ENCODE measurements at regions not wholly inside any gene's neighbourhood (a gene's known extent, or its start where the extent isn't known, plus 50 kb on each side); places are given as distances from the start of the nearest gene placed in this dataset.

GRCh38 chr2:37587817-37588216, 83.6 kb downstream of the CDC42EP3 start:
- Mint-ChIP-seq H3K4me3 (no peak overlapping the region), H3K27me3 (ENCODE audit: low read depth) (no peaks in the 10 kb centered on the region), H3K4me1 (ENCODE audit: low read depth) (peaks cover 79% of the 10 kb centered on the region), H3K27ac (no peak overlapping the region), H3K36me3 (ENCODE audit: low read depth) (no peaks in the 10 kb centered on the region), H3K9me3 (ENCODE audit: insufficient read depth) (no peaks in the 10 kb centered on the region)
- CTCF ChIA-PET, result interaction anchor here (1.2 to 3.7 kb wide), 5 partner anchors 12 to 304 kb away, joined by 3 to 17 read pairs (median 4); no protein-coding TSS in a partner anchor
- POLR2A ChIA-PET, result interaction anchor here (1.7 kb wide), 1 partner anchor 13 kb away, joined by 8 read pairs; no protein-coding TSS in a partner anchor
- no peak for DNase-seq
- no peak for ATAC-seq

- H3K4me1 Mint-ChIP-seq (ENCODE audit: low read depth), result peaks cover 73% of the 10 kb centered on the region
- H3K4me3 Mint-ChIP-seq, result no peak overlapping the region
- ChIA-PET POLR2A (interaction anchor here (1.7 to 2.6 kb wide), 2 partner anchors 11 to 12 kb away, joined by 8 to 9 read pairs; no protein-coding TSS in a partner anchor), CTCF (interaction anchor here (1.2 to 3.7 kb wide), 3 partner anchors 11 to 303 kb away, joined by 3 to 17 read pairs (median 7); no protein-coding TSS in a partner anchor)
- DNase-seq (no peak), ATAC-seq (no peak)
- H3K27me3 Mint-ChIP-seq (ENCODE audit: low read depth), result no peaks in the 10 kb centered on the region
- H3K27ac Mint-ChIP-seq, result no peak overlapping the region
- H3K9me3 Mint-ChIP-seq (ENCODE audit: insufficient read depth), result no peaks in the 10 kb centered on the region
- H3K36me3 Mint-ChIP-seq (ENCODE audit: low read depth), result no peaks in the 10 kb centered on the region
Observed at GRCh38 chr2:37588316-37588777, 83.1 kb downstream of the CDC42EP3 start.

GRCh38 chr2:37589298-37589697, 82.1 kb downstream of the CDC42EP3 start:
- DNase-seq (no peak), ATAC-seq (no peak)
- Mint-ChIP-seq H3K4me1 (ENCODE audit: low read depth) (peaks cover 64% of the 10 kb centered on the region), H3K4me3 (no peak overlapping the region), H3K9me3 (ENCODE audit: insufficient read depth) (no peaks in the 10 kb centered on the region), H3K27me3 (ENCODE audit: low read depth) (no peaks in the 10 kb centered on the region), H3K27ac (no peak overlapping the region), H3K36me3 (ENCODE audit: low read depth) (no peaks in the 10 kb centered on the region)
- POLR2A ChIA-PET, result interaction anchor here (2.6 kb wide), 1 partner anchor 10 kb away, joined by 9 read pairs; no protein-coding TSS in a partner anchor
- CTCF ChIA-PET, result interaction anchor here (1.7 to 3.7 kb wide), 4 partner anchors 10 to 59 kb away, joined by 6 to 17 read pairs (median 9); no protein-coding TSS in a partner anchor

- Mint-ChIP-seq H3K9me3 (ENCODE audit: insufficient read depth) (no peaks in the 10 kb centered on the region), H3K27me3 (ENCODE audit: low read depth) (no peaks in the 10 kb centered on the region), H3K36me3 (ENCODE audit: low read depth) (peaks cover 5% of the 10 kb centered on the region), H3K4me1 (ENCODE audit: low read depth) (peaks cover 55% of the 10 kb centered on the region), H3K4me3 (no peak overlapping the region), H3K27ac (no peak overlapping the region)
- ChIA-PET CTCF (interaction anchor here (1.7 to 3.7 kb wide), 4 partner anchors 10 to 58 kb away, joined by 6 to 17 read pairs (median 9); no protein-coding TSS in a partner anchor), POLR2A (interaction anchor here (2.6 kb wide), 1 partner anchor 10 kb away, joined by 9 read pairs; no protein-coding TSS in a partner anchor)
- ATAC-seq (no peak), DNase-seq (no peak)
Observed at GRCh38 chr2:37590119-37590571, 81.3 kb downstream of the CDC42EP3 start.

All from activated CD8-positive, alpha-beta T cell treated with anti-CD3 and anti-CD28 coated beads, Interleukin-2, amount 10 ng/mL, durations not matched to agents 7 days and 5 days (primary cell).